ENCODE measurements at regions not wholly inside any gene's neighbourhood (a gene's known extent, or its start where the extent isn't known, plus 50 kb on each side); places are given as distances from the start of the nearest gene placed in this dataset.

DNA sequence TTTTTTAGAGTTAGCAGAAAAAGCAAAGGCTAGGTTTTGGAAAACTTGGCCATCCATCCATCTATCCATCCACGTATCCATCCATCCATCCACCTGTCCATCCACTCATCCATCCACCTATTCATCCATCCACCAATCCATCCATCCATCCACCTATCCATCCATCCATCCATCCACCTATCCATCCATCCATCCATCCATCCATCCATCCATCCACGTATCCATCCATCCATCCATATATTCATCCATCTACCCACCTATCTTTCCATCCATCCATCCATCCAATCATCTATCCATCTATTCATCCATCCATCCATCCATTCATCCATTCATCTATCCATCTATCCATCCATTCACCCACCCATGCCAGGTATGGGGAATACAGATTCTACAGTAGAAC, 81.7 kb upstream of the MPP7 start:
- intact Hi-C loops (cut with DNase I): loop anchor here in 3 of 4 donors (5.0 to 10.0 kb wide), 4 partner anchors 80 to 840 kb away; partner anchors contain the start of gene MPP7 (in 1 of the 3)
- 86 to 90% (median 86%) methylated on average over 2 of the region's 2 CpGs for WGBS, 3 donors
- Histone ChIP-seq H3K9me3 (no peaks in the 10 kb centered on the region), H3K27me3 (no peaks in the 10 kb centered on the region), H3K27ac (no peak overlapping the region), H3K4me3 (no peak overlapping the region), H3K4me1 (ENCODE audit: insufficient read depth) (no peaks in the 10 kb centered on the region), H3K36me3 (no peaks in the 10 kb centered on the region)
- DNase-seq: no peak
- no peak for TF ChIP-seq EP300 (IDR thresholded peaks at IDR 0.05)
- TF ChIP-seq POLR2A (IDR thresholded peaks at IDR 0.05): no peak
- TF ChIP-seq CTCF (IDR thresholded peaks at IDR 0.05): no peak

DNA sequence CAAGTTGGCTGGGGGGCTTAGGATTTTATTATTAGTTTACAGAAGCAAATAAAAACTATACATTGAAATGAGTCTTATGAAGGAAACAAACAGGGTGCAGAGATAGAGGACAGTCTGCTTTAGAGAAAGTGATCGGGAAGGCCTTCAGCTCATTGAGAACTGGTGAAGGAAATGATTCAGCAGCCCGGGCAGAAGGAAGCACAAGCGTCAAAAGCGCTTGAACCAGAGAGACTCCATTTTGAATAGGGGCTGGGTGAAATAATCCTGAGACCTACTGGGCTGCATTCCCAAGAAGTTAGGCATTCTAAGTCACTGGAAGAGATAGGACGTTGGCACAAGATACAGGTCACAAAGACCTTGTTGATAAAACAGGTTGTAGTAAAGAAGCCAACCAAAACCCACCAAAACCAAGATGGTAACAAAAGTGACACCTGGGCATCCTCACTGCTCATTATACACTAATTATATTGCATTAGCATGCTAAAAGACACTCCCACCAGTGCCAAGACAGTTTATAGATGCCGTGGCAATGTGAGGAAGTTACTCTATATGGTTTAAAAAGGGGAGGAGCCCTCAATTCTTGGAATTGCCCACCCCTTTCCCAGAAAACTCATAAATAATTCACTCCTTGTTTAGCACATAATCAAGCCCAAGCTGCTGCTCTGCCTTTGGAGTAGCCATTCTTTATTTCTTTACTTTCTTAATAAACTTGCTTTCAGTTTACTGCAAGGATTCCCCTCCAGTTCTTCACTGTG, 83.1 kb upstream of the MPP7 start:
- TF ChIP-seq EP300 (IDR thresholded peaks at IDR 0.05): no peak
- TF ChIP-seq POLR2A (IDR thresholded peaks at IDR 0.05): no peak
- TF ChIP-seq CTCF (IDR thresholded peaks at IDR 0.05): no peak
- no peak for DNase-seq
- WGBS, 3 donors: 73 to 76% (median 75%) methylated on average over 6 of the region's 6 CpGs
- no peaks in the 10 kb centered on the region for H3K27me3 ChIP-seq
- H3K27ac ChIP-seq: no peak overlapping the region
- H3K36me3 ChIP-seq: no peaks in the 10 kb centered on the region
- no peaks in the 10 kb centered on the region for H3K4me1 ChIP-seq (ENCODE audit: insufficient read depth)
- no peak overlapping the region for H3K4me3 ChIP-seq
- no peaks in the 10 kb centered on the region for H3K9me3 ChIP-seq
- intact Hi-C loops (cut with DNase I): loop anchor here in 3 of 4 donors (5.0 to 10.0 kb wide), 4 partner anchors 81 to 841 kb away; partner anchors contain the start of gene MPP7 (in 1 of the 3)

DNA sequence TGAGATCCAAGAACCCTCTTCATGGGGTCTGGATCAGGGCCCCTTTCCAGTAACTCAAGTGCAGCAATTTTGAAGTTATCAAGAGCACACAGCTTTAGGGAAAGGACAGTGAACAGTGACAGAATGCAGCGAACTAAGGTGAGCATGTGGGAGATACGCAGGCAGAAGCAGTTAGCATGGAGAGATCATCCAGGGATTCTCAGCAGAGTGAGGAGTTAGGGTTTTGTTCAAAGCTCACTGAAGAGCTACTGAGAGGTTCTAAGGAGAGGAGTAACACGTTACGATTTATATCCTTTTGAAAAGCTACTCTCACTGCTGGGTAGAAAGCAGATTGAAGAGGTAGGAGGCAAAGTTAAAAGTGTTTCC, 83.6 kb upstream of the MPP7 start:
- H3K27me3 ChIP-seq: no peaks in the 10 kb centered on the region
- intact Hi-C loops (cut with DNase I): loop anchor here in 3 of 4 donors (5.0 to 10.0 kb wide), 4 partner anchors 82 to 842 kb away; partner anchors contain the start of gene MPP7 (in 1 of the 3)
- WGBS, 3 donors: 43 to 49% (median 46%) methylated on average over 4 of the region's 4 CpGs
- no peak for TF ChIP-seq EP300 (IDR thresholded peaks at IDR 0.05)
- no peak for TF ChIP-seq POLR2A (IDR thresholded peaks at IDR 0.05)
- no peak for TF ChIP-seq CTCF (IDR thresholded peaks at IDR 0.05)
- DNase-seq: no peak
- no peak overlapping the region for H3K27ac ChIP-seq
- no peaks in the 10 kb centered on the region for H3K4me1 ChIP-seq (ENCODE audit: insufficient read depth)
- no peaks in the 10 kb centered on the region for H3K9me3 ChIP-seq
- no peaks in the 10 kb centered on the region for H3K36me3 ChIP-seq
- no peak overlapping the region for H3K4me3 ChIP-seq

- Histone ChIP-seq H3K36me3 (no peaks in the 10 kb centered on the region), H3K27ac (no peak overlapping the region), H3K27me3 (no peaks in the 10 kb centered on the region), H3K4me1 (ENCODE audit: insufficient read depth) (no peaks in the 10 kb centered on the region), H3K9me3 (no peaks in the 10 kb centered on the region), H3K4me3 (no peak overlapping the region)
- WGBS, 3 donors: 76 to 82% (median 80%) methylated on average over 7 of the region's 7 CpGs
- DNase-seq: no peak
- intact Hi-C loops (cut with DNase I): loop anchor here in 3 of 4 donors (5.0 to 10.0 kb wide), 4 partner anchors 82 to 842 kb away; partner anchors contain the start of gene MPP7 (in 1 of the 3)
- no peak for TF ChIP-seq CTCF (IDR thresholded peaks at IDR 0.05)
- TF ChIP-seq POLR2A (IDR thresholded peaks at IDR 0.05): no peak
- no peak for TF ChIP-seq EP300 (IDR thresholded peaks at IDR 0.05)
These were observed 84.3 kb upstream of the MPP7 start for GRCh38 chr10:28387140-28387539.

All from ovary (tissue), 7 donors.